ENCODE measurements at regions not wholly inside any gene's neighbourhood (a gene's known extent, or its start where the extent isn't known, plus 50 kb on each side); places are given as distances from the start of the nearest gene placed in this dataset.

DNA sequence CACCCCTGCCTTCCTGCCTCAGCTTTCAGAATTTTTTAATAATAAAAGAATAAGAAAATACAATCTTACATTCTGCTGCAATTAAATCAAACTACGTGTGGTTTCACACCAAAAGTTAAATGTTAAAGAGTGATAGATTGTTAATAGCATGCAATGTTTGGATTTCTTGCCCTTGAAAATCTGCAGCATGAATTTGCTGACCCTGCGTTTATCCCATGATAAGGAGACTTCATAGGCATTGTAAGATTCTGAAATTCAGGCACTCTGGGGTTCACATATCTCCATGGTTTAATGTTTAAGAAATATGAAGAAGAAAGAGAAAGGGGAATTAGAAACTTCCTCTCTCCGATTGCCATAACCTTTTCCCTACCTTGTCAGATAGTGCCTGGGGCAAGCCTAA, 1616.2 kb upstream of the B3GALT2 start:
- peaks cover 7% of the 10 kb centered on the region for H3K4me1 ChIP-seq
- no peak overlapping the region for H3K4me3 ChIP-seq (ENCODE audit: low read depth, low read length)
- H3K36me3 ChIP-seq, result no peaks in the 10 kb centered on the region
- TF ChIP-seq, protein P1, sequence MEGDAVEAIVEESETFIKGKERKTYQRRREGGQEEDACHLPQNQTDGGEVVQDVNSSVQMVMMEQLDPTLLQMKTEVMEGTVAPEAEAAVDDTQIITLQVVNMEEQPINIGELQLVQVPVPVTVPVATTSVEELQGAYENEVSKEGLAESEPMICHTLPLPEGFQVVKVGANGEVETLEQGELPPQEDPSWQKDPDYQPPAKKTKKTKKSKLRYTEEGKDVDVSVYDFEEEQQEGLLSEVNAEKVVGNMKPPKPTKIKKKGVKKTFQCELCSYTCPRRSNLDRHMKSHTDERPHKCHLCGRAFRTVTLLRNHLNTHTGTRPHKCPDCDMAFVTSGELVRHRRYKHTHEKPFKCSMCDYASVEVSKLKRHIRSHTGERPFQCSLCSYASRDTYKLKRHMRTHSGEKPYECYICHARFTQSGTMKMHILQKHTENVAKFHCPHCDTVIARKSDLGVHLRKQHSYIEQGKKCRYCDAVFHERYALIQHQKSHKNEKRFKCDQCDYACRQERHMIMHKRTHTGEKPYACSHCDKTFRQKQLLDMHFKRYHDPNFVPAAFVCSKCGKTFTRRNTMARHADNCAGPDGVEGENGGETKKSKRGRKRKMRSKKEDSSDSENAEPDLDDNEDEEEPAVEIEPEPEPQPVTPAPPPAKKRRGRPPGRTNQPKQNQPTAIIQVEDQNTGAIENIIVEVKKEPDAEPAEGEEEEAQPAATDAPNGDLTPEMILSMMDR (IDR thresholded peaks at IDR 0.05; ENCODE audit: low read depth, low read length), result no peak
- no peaks in the 10 kb centered on the region; the same call in 1 of the 2 replicates for H3K9me3 ChIP-seq
- no peak for DNase-seq
- H3K27me3 ChIP-seq, result no peaks in the 10 kb centered on the region

DNA sequence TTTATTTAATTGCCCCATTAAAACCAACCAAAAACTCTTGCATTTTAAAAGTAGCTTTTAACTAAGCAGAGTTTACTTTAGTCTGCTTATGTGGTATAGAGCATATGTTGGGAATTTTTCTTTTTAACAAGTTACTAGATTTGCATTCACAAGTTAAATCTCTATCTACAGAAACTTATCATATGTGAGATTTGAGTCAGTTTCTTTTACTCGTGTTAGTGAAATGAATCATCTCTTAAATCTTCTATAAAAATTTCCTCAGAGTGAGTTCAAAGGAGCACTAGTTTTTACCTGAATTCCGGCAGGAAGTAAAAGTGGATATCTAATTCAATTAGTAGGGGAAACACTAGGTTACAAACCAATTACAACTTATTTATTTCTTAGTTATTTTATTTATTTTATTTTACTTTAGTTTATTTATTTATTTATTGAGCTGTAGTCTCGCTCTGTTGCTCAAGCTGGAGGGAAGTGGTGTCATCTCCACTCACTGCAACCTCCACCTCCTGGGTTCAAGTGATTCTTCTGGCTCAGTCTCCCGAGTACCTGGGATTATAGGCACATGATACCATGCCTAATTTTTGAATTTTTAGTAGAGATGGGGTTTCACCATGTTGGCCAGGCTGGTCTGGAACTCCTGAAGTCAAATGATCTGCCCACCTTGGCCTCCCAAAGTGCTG, 1609.6 kb upstream of the B3GALT2 start:
- Histone ChIP-seq H3K9me3 (0 out of 2 replicates have a peak, but pooled peaks cover 2% of the 10 kb centered on the region), H3K27me3 (no peaks in the 10 kb centered on the region), H3K4me1 (peaks cover 16% of the 10 kb centered on the region), H3K36me3 (no peaks in the 10 kb centered on the region), H3K4me3 (ENCODE audit: low read depth, low read length) (no peak overlapping the region)
- TF ChIP-seq, protein P1 (IDR thresholded peaks at IDR 0.05; ENCODE audit: low read depth, low read length), result no peak
- no peak for DNase-seq

DNA sequence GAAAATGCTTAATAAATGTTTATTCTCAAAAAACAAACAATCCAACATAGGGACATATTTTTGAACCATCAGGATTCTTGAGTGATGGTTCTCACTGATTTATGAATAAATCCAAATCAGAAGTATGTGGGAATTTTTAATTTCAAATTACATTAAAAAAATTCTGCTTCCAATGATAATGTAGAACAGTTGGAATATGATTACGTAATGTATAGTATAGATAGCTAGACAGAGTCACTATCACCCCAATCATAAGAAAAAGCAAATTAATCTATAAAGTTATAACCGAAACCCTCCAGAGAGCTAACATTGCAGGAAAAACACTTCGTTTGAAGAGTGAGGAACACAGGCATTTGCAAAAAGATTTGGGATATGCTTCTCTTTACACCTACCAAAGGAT, 1600.6 kb upstream of the B3GALT2 start:
- TF ChIP-seq, protein P1 (IDR thresholded peaks at IDR 0.05; ENCODE audit: low read depth, low read length), result no peak

DNA sequence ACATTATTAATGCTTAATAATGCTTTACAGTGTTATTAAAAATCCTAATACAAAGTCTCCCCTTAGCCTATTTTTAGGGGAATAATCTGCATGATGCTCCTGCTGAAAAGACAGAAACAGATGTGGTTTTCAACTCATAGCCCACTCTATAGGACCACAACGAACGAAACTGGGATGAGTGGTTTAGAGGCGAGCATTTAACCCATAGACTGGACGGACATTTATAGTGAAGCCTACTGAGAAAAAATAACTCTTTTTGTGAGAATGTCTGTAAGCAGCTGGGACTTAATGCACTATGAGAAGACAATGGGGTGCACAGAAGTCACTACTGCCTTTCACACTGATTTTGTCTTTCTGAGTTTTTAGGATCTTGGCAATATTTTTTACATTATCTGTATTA, 1599.6 kb upstream of the B3GALT2 start:
- no peak for DNase-seq
- H3K9me3 ChIP-seq, result peaks cover 3% of the 10 kb centered on the region; the same call in 1 of the 2 replicates
- TF ChIP-seq, protein P1 (IDR thresholded peaks at IDR 0.05; ENCODE audit: low read depth, low read length), result no peak
- H3K4me3 ChIP-seq (ENCODE audit: low read depth, low read length), result no peak overlapping the region
- H3K4me1 ChIP-seq, result no peaks in the 10 kb centered on the region
- no peaks in the 10 kb centered on the region for H3K36me3 ChIP-seq
- no peaks in the 10 kb centered on the region for H3K27me3 ChIP-seq

More for the DNA sequence above, 1600.6 kb upstream of the B3GALT2 start:
- no peak for DNase-seq
- no peaks in the 10 kb centered on the region for H3K4me1 ChIP-seq
- H3K36me3 ChIP-seq, result no peaks in the 10 kb centered on the region
- H3K9me3 ChIP-seq, result no peaks in the 10 kb centered on the region
- H3K27me3 ChIP-seq, result no peaks in the 10 kb centered on the region
- no peak overlapping the region for H3K4me3 ChIP-seq (ENCODE audit: low read depth, low read length)

DNA sequence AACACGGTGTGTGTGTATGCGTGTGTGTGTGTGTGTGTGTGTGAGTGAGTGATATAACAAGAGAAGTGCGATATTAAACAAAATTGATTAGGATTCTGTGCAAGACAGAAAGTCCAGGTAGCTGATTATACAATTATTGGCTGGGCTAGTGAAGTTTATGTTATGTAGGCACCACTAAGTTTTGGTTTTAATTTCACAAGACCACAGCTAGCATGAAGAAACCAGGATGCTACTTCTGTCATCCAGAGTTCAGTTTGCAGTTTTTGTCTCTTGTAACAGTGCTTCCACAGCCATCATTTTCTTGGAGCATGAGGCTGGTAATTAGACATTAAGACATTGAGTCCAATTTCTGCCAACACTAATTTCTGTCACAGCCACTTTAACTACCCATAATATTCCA, 1590.2 kb upstream of the B3GALT2 start:
- no peak overlapping the region for H3K4me3 ChIP-seq (ENCODE audit: low read depth, low read length)
- H3K9me3 ChIP-seq, result peaks cover under 1% of the 10 kb centered on the region; the same call in 1 of the 2 replicates
- TF ChIP-seq, protein P1 (IDR thresholded peaks at IDR 0.05; ENCODE audit: low read depth, low read length), result no peak
- H3K27me3 ChIP-seq, result no peaks in the 10 kb centered on the region
- no peak for DNase-seq
- H3K4me1 ChIP-seq, result no peaks in the 10 kb centered on the region
- H3K36me3 ChIP-seq, result no peaks in the 10 kb centered on the region

DNA sequence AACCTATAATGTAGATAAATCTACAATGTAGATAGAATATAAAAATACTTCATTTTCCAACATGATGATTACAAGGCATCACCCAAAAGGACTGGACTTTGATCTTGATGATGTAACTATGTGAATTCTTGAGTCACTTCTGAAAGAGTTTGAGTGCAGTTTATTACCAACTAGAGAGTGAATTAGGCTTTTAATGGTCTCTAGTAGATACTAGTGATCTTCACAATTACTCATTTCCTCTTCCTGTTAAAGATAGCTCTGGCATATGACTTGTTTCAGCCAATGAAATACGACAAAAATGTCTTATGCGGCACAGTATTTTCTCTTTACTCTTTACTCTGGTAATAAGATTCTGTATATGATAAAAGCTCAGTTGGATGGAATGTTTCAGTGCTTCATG, 1588.1 kb upstream of the B3GALT2 start:
- no peak for DNase-seq
- TF ChIP-seq, protein P1 (IDR thresholded peaks at IDR 0.05; ENCODE audit: low read depth, low read length), result no peak
- H3K27me3 ChIP-seq, result no peaks in the 10 kb centered on the region
- no peaks in the 10 kb centered on the region for H3K4me1 ChIP-seq
- no peaks in the 10 kb centered on the region for H3K9me3 ChIP-seq
- no peak overlapping the region for H3K4me3 ChIP-seq (ENCODE audit: low read depth, low read length)
- no peaks in the 10 kb centered on the region for H3K36me3 ChIP-seq
